NOMO-1 (cell line): ENCODE measurements at regions not wholly inside any gene's neighbourhood (a gene's known extent, or its start where the extent isn't known, plus 50 kb on each side); places are given as distances from the start of the nearest gene placed in this dataset.
"Not testable (repeated sequence)": the region's sequence is repeated elsewhere in the genome, so short reads cannot be mapped to it uniquely, and the experiment has no call there.

Experiments
- DNase-seq, 2 experiments: peaks; one replicate each; lab custom pipeline; 2025; ENCODE audit not compliant: unreplicated experiment in 2 of 2; lab: John Stamatoyannopoulos, UW

DNA sequence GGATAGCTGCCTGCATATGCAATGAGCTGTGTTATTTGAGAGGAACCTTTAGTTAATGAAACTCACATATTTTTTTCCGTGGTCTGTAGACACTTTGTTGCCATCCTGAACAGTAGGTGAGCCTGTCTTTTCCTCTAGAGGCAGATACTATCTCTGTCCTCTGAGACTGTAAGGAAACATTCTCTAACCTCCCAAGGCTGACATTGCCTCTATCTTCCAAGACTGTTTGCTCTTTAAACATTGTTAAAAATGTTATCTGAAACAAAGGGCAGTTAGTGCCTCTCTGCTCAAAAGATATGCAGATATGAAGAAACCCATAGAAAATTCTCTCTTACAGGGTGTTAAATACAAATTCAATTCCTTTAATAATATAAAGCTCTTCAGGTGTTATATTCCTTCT lies 963.8 kb upstream of the CNTN5 start:
- no peak for DNase-seq

DNA sequence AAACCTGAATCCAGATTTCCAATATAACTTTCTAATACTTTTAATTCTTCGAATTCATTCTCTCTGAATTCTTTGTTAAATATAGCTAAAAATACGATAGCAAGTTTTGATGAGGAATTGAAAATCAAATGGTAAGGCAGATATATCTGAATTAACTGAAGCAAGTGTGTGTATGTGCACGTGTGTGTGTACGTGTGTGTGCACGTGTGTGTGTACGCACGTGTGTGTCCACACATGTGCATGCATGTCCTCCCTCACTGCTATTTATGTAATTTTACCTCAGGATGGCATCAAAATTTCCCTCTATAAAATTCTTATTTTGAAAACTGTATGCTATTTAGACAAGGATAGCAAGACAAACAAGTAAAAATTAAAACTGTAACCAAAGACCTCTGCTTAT lies 961.3 kb upstream of the CNTN5 start:
- no peak for DNase-seq

DNA sequence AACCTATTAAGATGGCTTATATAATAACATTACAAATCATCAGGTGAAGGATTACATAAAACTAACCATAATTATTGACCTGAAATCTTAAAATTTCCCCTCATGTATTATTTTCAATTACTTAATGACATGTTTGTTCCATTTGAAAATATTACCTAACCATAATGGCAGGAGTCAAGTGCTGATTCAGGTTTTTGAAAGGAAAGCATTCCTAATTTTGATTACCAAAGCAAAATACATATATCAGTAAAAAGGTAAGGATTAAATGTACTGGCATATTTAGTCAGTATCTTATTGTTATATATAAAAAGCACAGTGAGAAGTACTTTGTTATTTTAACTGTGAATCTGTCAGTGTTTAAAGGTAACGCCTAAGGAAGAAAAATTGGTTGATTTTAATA lies 960.0 kb upstream of the CNTN5 start:
- no peak for DNase-seq

DNA sequence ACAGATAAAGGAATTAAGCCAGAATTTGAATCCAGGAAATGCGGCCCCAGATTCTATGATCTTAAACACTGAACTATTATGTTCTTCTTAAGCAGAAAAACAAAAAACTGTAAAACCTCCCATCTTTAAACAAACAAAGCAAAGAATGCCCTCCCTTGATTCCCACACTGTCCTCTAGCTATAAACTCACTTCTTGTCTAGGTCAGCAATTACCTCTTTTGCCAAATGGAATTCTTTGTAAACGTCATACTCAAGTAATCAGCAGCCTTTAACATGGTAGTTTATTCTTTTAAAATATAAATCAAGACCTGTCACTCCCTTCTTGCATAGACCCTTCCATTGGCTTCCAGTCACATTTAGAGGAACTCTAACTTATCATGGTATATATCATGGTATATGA lies 958.9 kb upstream of the CNTN5 start:
- no peak for DNase-seq

DNA sequence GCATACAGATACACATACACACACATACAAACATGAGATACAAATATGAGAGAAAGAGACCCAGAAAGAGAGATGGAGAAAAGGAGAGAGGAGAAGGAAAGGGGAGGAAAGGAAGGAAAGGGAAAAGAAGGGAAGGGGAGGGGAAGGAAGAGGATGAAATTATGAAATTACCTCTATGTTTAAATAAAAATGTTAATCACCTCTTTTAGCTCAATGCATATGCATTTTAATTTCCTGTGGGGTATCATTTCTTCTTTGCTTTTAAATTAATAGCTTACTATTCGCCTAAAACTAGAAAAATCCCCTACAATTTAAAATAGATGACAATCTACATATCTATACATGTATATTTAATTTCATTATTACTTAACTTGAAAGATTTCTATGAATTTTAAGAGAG lies 958.0 kb upstream of the CNTN5 start:
- no peak for DNase-seq

DNA sequence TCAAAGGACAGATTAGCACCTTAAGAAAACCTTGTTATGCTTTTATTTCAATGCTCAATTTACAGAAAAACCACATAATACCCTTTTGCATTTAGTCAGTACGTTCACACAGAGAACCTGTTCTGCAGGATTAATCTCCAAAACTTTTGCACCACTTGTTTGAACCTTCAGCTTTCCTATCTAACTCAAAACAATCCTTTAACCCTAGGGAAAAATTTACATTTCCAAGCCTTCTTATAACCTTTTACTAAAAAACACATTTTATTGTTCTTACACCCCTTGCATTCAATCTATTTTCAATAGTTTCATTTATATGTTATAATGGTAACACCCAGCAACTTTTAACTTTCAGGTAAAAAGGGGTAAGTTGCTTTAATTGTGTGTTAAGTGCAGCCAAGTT lies 952.5 kb upstream of the CNTN5 start:
- DNase-seq: no peak

DNA sequence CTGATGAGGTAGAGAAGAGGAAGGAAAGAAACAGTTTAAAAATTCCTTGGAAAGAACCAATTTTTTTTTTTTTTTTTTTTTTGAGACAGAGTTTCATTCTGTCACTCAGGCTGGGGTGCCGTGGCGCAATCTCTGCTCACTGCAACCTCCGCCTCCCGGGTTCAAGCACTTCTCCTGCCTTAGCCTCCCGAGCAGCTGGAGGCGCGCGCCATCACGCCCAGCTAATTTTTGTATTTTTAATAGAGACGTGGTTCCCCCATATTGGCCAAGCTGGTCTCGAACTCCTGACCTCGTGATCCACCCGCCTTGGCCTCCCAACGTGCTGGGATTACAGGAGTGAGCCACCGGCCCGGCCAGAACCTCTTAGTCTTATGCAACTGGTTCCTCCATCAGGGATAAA lies 951.6 kb upstream of the CNTN5 start:
- not testable (repeated sequence) for DNase-seq

DNA sequence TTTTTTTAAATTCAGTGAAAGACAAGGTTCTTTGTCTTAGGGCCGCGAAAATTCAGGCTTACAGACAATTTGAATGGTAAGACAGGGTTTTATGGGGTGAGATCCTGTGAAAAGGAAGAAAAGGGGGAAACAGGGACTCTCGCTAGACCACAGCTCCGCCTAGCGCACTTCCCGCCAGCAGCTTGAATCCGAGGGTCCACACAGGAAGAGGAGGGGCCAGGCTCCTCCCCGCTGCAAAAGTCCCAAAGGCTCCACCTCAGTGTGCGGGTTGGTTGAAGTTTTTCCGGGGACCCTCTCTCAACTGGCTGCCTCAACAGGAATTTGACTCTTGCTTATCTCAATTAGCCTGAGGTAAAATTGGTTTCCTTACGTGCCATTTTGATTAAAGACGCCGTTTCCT lies 950.9 kb upstream of the CNTN5 start:
- DNase-seq: no peak

DNA sequence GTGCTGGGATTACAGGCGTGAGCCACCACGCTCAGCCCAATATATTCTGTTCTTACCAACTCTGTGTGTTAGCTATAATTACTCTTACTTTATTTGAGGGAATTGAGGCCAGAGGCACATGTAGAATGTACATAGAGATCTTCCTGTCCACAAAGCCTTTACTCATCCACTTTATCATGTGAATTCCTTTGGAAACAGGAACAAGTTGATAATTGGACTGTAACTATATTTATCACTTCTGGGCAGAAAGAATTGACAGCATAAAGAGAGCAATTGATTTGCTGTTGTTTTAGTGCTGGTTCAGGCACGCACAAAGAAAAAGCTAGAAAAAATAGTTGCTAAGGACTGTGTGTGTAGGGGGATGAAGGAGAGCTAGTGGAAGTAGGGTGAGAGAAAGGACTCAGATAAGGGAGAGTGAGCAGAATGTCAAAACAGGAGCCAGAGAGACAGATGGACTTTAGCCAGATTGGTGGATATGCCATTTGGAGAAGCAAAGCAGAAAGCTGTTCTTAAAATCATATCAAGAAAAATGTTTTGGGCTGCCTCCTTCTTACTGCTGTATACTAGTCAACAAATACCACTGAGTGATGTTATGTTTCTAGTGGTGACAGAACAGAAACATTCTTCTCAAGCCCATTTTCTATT lies 929.8 kb upstream of the CNTN5 start:
- no peak for DNase-seq

DNA sequence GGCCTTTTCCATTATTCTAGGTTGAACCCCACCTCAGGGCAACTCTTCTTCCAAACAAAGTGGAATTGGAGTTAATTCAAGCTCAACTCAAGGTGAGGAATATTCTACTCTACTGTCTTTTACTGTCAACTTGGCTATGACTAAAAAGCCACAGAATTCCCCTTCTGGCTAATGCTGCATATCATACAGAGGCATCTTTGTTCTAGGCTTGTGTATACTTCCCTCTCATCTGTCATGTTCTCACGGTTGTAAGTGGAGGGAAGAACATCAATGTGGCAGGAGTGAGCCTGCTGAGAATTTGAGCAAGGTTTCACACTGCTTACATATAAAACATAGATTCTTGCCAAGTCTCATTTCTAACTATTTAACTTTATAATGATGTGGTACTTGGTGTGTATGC lies 921.4 kb upstream of the CNTN5 start:
- no peak for DNase-seq

DNA sequence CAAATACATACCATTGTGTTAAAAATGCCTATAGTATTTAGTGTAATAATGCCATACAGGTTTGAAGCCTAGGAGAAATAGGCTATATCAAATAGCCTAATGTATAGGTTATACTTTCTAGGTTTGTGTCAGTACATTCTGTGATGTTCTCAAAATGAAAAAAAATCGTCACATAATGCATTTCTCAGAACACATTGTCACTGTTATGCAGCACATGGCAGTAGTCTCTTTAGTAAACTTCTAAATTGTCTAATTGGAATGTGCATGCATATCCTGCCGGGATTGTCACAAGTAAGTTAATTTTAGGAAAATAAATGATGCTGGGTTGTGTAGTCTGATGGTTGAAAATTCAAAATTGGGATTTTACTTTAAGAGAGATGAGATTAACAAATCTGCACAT lies 920.1 kb upstream of the CNTN5 start:
- DNase-seq: no peak

DNA sequence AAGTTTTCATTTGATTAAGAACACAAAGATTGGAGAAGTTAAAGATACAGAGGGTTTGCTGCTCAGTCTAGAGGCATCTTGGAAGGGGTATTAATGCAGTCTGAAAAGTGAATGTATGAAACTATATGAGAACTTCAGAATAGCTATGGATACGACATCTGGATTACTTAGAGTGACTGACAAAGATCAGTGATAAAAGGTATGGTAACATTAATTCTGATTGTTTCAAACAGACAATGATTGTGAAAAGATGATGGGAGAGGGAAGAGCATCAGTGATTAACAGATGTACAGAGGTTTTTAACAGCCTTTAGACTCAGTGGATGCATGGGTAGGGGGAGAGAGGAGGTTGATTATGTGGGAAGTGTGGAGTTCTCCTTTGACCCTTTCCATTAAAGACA lies 919.4 kb upstream of the CNTN5 start:
- no peak for DNase-seq

DNA sequence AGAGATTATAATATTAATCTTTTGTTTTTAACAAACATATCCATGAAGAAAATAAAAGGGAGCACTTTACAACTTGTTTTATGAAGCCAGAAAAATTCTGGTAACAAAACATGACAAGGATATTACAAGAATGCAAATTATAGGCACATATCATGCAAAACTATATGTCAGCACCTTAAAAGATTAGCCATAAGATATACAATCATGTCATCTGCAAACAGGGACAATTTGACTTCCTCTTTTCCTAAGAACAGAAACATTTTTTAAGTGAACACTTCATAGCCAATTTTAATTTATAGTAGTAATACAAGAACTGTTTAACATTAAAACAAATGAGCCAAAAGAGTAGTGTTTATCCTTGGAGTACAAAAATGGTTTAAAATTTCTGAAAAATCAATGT lies 916.5 kb upstream of the CNTN5 start:
- DNase-seq: no peak

DNA sequence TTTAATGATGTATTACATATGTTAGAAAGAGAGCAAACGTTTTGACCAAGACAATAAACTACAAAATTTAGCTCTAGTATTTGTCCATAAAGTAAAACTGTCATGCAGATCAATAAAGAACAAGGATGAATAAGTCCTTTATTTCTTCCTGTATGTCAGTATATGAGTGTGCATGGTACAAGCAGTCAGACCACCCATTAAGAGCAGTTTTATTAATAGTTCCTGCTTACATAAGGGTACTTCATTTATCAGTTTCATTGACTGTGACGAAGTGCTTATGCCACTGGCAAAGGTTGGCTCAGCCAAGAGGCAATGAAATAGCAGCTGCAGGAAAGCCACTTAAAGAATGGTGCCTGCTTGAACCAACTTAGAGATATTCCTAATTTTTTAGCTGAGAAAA lies 913.0 kb upstream of the CNTN5 start:
- no peak for DNase-seq

DNA sequence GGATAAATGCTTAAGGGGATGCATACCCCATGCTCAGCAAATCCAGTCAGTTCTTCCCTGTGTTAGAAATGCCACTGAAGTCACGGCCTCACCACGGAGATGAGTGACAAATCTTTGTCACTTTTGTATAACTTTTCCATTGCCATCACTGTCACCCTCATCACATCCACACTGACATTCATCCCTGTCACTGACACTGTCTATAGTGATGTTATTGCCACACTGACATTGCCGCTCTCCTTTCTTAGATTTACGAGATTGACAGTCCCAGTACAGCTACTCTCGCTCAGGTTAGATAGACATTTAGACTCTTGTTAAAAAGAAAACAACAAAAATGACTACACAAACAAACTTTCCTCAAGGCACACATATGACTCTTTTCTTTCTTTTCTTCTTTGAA lies 910.7 kb upstream of the CNTN5 start:
- DNase-seq: no peak

DNA sequence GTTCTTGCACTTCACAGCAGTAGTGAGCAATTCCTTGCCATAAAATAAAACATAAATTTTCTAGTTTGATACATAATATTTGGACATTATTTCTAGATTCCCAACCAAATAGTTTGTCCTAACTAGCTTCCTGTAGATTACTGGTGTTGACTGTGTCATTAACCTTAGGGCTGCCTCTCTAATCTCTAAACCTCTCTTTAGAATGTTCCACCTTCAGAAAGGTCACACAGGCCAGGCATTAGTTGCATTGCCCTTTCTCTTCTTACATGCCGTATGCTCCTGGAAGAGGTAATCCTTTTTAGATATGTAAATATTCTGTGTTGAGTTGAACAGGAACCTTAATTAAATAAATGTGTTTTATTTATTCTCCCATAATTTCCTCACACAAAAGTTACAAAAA lies 904.9 kb upstream of the CNTN5 start:
- DNase-seq: no peak

DNA sequence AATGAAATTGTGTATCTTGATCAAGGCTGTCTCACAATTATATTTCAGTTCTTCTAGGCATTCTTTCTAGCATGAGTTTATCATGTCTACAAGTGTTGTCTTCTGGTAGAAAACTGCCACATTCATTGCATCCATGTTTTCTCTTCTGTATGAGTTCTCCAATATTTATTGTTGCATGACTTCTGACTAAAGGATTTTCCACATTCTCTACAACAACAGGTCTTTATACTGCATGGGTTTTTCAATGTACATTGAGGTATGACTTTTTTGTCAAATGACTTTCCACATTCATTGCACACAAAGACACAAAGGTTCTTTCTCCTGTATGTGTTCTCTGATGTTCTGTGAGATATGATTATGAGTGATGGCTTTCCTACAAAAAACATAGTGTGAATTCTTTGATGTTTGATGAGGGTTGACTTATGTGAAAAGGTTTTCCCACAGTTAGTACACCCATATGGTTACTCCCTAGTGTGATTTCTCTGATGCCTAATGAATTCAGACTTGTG lies 890.6 kb upstream of the CNTN5 start:
- no peak for DNase-seq

DNA sequence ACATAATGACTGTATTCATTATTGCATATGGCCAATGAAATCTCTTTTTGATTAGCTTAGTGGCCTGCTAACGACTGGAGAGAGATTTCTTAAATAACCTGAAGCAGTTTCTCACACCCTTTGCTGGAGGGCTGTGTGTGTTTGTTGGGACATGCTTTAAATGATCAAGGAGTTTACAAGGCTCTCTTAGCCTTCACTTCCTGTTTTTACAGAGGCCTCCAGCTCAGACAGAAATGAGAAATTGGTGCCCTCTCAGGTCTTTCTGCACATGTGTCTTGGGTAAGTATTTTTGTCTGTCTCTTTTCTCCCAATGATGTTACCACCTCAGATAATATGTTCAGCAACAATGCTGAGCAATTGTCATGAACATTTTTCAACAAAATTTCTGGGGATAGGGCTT lies 884.4 kb upstream of the CNTN5 start:
- peak in 1 of 2 experiments; percentile 5 for DNase-seq

DNA sequence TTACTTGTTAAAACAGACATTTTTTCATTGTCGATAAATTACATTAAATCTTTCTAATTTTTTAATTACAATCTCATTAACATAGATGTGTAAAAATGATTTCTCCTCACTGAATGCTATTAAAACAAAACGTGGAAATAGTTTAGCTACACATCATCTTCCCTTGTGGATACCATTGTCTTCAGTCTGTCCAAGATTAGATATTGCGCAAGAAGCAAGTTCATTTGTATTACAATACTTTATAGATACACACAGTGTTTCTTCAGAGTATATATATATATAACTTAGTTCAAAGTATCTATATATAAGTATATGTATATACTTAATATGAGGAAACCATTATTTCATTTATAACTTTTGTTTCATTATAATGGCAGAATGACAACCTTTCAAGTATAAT lies 883.3 kb upstream of the CNTN5 start:
- DNase-seq: no peak

DNA sequence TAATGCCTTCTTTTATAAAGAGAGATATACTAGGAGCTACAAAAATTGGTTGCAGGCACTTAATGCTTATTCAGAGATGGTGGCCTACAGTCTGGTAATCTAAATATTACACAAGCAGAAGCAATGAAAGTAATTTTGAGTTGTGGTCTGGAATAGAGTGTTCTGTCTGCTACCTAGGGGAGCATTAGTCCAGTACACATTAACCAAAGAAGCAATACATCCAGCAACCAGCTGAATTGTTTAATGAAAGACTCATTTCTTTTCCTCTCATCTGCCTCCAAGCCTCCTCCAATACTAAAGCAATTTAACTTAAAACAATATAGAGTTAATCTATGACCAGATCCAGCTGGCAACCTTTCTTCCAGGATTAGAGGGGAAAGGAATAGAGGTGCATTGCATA lies 877.1 kb upstream of the CNTN5 start:
- DNase-seq: no peak

DNA sequence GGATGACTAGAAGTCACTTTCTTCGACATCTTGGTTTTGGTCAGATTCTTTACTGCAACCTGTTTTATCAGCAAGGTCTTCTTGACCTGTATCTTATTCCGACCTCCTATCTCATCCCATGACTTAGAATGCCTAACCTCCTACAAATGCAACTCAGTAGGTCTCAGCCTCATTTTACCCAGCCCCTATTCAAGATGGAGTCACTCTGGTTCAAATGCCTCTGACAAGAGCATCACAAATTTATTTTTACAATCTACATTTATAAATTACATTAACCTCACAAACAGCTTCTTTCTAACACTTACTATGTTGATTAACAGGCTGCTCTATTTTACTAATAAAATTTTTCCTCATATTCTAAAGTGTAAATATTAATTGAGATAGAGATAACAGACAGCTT lies 867.0 kb upstream of the CNTN5 start:
- no peak for DNase-seq

DNA sequence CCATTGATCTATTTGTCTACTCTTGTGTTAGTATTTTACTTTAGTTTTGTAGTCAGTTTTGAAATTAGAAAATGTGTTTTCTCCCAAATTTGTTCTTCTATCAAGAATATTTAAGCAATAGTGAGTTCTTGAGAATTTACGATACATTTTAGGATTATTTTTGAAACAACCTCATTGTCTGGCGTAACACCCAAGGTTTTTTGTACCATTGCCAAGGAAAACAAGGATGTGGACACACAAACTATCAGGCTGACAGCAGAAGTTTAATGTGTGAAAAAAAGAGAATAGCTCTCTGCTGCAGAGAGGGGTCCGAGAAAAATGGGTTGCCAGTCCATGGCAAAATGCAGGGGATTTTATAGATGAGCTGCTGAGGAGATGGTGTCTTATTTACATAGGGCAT lies 865.1 kb upstream of the CNTN5 start:
- DNase-seq: no peak

DNA sequence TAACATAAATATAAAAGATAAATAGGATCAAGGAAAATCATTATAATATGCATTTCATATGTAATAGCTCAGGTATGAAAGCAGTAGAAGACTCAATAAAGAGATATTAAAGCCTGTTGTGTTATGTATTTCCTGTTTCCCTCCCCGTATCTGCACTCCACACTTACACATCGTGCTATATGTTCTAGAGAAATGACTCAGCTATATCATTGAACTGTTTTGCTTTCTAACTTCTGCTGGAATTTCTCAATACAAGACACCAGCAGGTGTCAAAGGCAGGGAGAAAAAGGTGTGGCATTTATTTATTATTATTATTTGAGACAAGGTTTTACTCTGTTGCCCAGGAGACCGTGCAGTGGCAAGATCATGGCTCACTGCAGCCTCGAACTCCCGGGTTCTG lies 842.8 kb upstream of the CNTN5 start:
- no peak for DNase-seq
